ENCODE measurements at regions not wholly inside any gene's neighbourhood (a gene's known extent, or its start where the extent isn't known, plus 50 kb on each side); places are given as distances from the start of the nearest gene placed in this dataset.

DNA sequence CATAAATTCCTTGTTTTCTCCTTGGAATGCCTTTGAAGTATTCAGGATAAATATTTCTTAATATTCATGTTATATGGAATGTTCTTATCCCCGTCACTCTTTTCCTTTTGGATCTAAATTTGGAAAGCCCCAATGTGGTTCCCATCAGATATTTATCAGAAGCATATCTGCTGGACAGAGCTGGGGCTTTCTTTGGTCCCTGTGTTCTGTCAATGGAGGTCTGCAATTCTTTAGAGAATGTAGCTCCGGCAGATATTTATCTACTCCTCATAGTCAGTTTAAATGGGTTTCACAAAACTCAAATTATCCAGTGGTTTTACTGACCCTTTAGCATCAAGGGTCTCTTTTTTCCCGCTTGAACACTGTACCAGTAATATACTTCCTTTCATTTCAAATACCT is 167.8 kb upstream of the SCN7A start:
- intact Hi-C loops (cut with DNase I) = no loop called here
- H3K4me1 ChIP-seq (replicated peaks in 1 of 2) = no peaks in the 10 kb centered on the region
- 64 to 71% (median 69%) methylated on average over 3 of the region's 3 CpGs for WGBS, 4 donors
- TF ChIP-seq POLR2A (IDR thresholded peaks at IDR 0.05) = no peak
- TF ChIP-seq, protein P1, sequence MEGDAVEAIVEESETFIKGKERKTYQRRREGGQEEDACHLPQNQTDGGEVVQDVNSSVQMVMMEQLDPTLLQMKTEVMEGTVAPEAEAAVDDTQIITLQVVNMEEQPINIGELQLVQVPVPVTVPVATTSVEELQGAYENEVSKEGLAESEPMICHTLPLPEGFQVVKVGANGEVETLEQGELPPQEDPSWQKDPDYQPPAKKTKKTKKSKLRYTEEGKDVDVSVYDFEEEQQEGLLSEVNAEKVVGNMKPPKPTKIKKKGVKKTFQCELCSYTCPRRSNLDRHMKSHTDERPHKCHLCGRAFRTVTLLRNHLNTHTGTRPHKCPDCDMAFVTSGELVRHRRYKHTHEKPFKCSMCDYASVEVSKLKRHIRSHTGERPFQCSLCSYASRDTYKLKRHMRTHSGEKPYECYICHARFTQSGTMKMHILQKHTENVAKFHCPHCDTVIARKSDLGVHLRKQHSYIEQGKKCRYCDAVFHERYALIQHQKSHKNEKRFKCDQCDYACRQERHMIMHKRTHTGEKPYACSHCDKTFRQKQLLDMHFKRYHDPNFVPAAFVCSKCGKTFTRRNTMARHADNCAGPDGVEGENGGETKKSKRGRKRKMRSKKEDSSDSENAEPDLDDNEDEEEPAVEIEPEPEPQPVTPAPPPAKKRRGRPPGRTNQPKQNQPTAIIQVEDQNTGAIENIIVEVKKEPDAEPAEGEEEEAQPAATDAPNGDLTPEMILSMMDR (IDR thresholded peaks at IDR 0.05) = no peak
- H3K4me3 ChIP-seq = no peak overlapping the region
- H3K27ac ChIP-seq = no peak overlapping the region
- DNase-seq = no peak
- no peaks in the 10 kb centered on the region for H3K9me3 ChIP-seq (replicated peaks in 1 of 3)
- no peaks in the 10 kb centered on the region for H3K36me3 ChIP-seq (replicated peaks in 1 of 2)
- H3K27me3 ChIP-seq = no peaks in the 10 kb centered on the region

DNA sequence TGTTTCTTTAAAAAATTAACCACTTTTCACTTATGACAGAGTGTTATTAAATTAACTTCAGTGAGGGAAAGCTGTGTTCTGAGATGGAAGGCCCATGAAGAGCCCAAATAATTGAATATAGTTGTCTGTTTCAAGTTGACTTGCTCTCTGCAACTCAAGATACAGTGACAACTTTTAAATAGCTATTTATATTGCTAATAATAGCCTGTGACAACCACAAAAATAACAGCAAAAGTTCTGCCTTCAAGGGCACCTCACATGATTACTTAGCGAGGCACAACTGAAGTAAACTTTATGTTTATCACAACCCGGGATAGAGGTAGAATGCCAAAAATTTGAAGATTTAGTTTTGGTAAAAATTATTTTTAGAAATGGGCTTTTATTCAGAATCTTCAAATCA is 167.3 kb upstream of the SCN7A start:
- intact Hi-C loops (cut with DNase I) = no loop called here
- H3K9me3 ChIP-seq (replicated peaks in 1 of 3) = no peaks in the 10 kb centered on the region
- H3K4me3 ChIP-seq = no peak overlapping the region
- no peaks in the 10 kb centered on the region for H3K4me1 ChIP-seq (replicated peaks in 1 of 2)
- H3K27me3 ChIP-seq = no peaks in the 10 kb centered on the region
- TF ChIP-seq, protein P1 (IDR thresholded peaks at IDR 0.05) = no peak
- no peak for TF ChIP-seq POLR2A (IDR thresholded peaks at IDR 0.05)
- DNase-seq = no peak
- 45 to 56% (median 51%) methylated on average over 2 of the region's 2 CpGs for WGBS, 4 donors
- no peak overlapping the region for H3K27ac ChIP-seq
- no peaks in the 10 kb centered on the region for H3K36me3 ChIP-seq (replicated peaks in 1 of 2)

DNA sequence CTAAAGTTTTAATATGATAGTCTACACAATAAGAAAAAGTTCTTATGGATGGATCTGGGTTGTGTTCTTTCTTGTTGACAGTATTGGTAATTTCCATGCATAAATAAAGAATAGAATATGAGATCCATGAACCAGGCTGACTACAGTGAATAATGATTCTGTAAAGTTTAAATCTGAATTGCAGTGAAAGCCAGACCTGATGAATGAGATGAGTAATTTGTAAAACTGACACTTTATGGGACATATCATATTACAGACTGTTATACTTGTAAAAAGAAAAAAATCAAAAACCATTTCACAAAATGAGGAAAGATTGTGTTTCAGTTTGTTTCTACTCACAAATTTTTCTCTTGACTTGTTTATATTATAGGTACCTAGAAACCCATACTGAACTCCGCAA is 164.9 kb upstream of the SCN7A start:
- H3K9me3 ChIP-seq (replicated peaks in 1 of 3) = no peaks in the 10 kb centered on the region
- H3K4me1 ChIP-seq (replicated peaks in 1 of 2) = no peaks in the 10 kb centered on the region
- no peaks in the 10 kb centered on the region for H3K27me3 ChIP-seq
- no peak for DNase-seq
- no peak overlapping the region for H3K4me3 ChIP-seq
- TF ChIP-seq, protein P1 (IDR thresholded peaks at IDR 0.05) = no peak
- no peak for TF ChIP-seq POLR2A (IDR thresholded peaks at IDR 0.05)
- no peak overlapping the region for H3K27ac ChIP-seq
- no peaks in the 10 kb centered on the region for H3K36me3 ChIP-seq (replicated peaks in 1 of 2)
- intact Hi-C loops (cut with DNase I) = no loop called here
- WGBS, 4 donors = 79 to 95% (median 90%) methylated on average over 1 of the region's 1 CpG

DNA sequence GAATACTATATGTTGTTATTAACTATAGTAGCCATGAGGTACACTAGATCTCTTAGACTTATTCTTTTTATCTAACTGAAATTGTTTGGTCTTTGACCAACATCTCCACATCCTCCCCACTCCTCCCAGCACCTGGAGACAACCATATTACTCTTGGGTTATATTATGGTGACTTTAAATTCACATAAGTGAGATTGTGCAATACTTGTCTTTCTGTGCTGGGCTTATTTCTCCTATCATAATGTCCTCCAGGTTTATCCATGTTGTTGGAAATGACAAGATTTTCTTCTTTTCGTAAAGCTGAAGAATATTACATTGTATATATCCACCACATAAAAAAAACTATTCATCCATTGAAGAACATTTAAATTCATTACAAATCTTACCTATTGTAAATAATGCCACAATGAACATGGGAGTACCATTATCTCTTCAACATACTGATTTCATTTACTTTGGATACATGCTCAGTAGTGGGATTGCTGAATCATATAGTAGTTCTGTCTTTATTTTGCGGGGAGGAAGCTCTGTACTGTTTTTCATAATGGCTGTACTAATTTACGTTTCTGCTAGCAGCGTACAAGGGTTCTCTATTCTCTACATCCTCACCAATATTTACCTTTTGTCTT is 159.2 kb upstream of the SCN7A start:
- no peak for DNase-seq
- H3K4me3 ChIP-seq = no peak overlapping the region
- no peaks in the 10 kb centered on the region for H3K27me3 ChIP-seq
- no peak overlapping the region for H3K27ac ChIP-seq
- no peaks in the 10 kb centered on the region for H3K36me3 ChIP-seq (replicated peaks in 1 of 2)
- intact Hi-C loops (cut with DNase I) = no loop called here
- H3K4me1 ChIP-seq (replicated peaks in 1 of 2) = no peaks in the 10 kb centered on the region
- WGBS, 4 donors = 59 to 62% (median 60%) methylated on average over 4 of the region's 4 CpGs
- H3K9me3 ChIP-seq (replicated peaks in 1 of 3) = no peaks in the 10 kb centered on the region
- TF ChIP-seq, protein P1 (IDR thresholded peaks at IDR 0.05) = no peak
- TF ChIP-seq POLR2A (IDR thresholded peaks at IDR 0.05) = no peak
